IMR-90 (cell line): ENCODE measurements at regions not wholly inside any gene's neighbourhood (a gene's known extent, or its start where the extent isn't known, plus 50 kb on each side); places are given as distances from the start of the nearest gene placed in this dataset.

Source experiments
- ATAC-seq: fragments of 200-7000 bp; cut with Tn5 transposase; 2 replicates; pipeline ENCODE4 v1.9.1; 2020; ENCODE audit warnings: low read depth, mild to moderate bottlenecking, moderate library complexity
- BruUV-seq: library from RNA; stranded (reverse); fragments of 400-500 nt; replicated peaks from 2 replicates; lab custom pipeline; 2021; lab: Mats Ljungman, UMichigan
- CTCF ChIA-PET: fragments of 300-600 bp; formaldehyde crosslinking; extraction: SDS; loops from one replicate; lab custom pipeline; 2021; ENCODE audit warnings: antibody characterized with exemption; lab: Yijun Ruan, JAX
- POLR2A ChIA-PET: fragments of 300-600 bp; sonication (Branson Sonifier 250); formaldehyde crosslinking; loops from one replicate; lab custom pipeline; 2022; ENCODE audit warnings: antibody characterized with exemption; ENCODE audit not compliant: unreplicated experiment; lab: Charles Lee
- DNase-seq: peaks from one replicate; pipeline ENCODE4 v3.0.0; 2013
- H2AFZ ChIP-seq: replicated peaks from 2 replicates; pipeline ENCODE3; 2013; ENCODE audit warnings: low read length, mild to moderate bottlenecking; ENCODE audit not compliant: poor library complexity
- H2AK5ac ChIP-seq: 2 replicates; pipeline ENCODE4 v1.6.1; 2013; ENCODE audit warnings: low read depth, low read length, inconsistent platforms
- H2AK9ac ChIP-seq: replicated peaks from 2 replicates; pipeline ENCODE3; 2013; ENCODE audit warnings: mild to moderate bottlenecking, low read depth, low read length, moderate library complexity; ENCODE audit not compliant: poor library complexity
- H2BK120ac ChIP-seq: 2 replicates; pipeline ENCODE4 v1.6.1; 2013; ENCODE audit warnings: low read depth, low read length, inconsistent platforms
- H2BK15ac ChIP-seq: 3 replicates; pipeline ENCODE4 v1.6.1; 2013; ENCODE audit warnings: low read depth, low read length, inconsistent platforms
- H2BK20ac ChIP-seq: 2 replicates; pipeline ENCODE4 v1.6.1; 2013; ENCODE audit warnings: low read depth, mild to moderate bottlenecking, inconsistent platforms, low read length, moderate library complexity
- H2BK5ac ChIP-seq: 2 replicates; pipeline ENCODE4 v1.6.1; 2013; ENCODE audit warnings: mild to moderate bottlenecking, low read depth, low read length, inconsistent platforms; ENCODE audit not compliant: poor library complexity, severe bottlenecking
- H3K14ac ChIP-seq: replicated peaks from 2 replicates; pipeline ENCODE4 v1.6.1; 2013; ENCODE audit warnings: low read depth, low read length, inconsistent platforms
- H3K18ac ChIP-seq: 2 replicates; pipeline ENCODE4 v1.6.1; 2013; ENCODE audit warnings: low read depth, low read length, control low read depth
- H3K23ac ChIP-seq: 2 replicates; pipeline ENCODE4 v1.6.1; 2013; ENCODE audit warnings: low read depth, low read length, inconsistent platforms
- H3K27ac ChIP-seq: 2 replicates; pipeline ENCODE4 v1.5.1; 2013; ENCODE audit warnings: mild to moderate bottlenecking, control low read depth, low read length; ENCODE audit not compliant: insufficient read depth
- H3K27me3 ChIP-seq: 2 replicates; pipeline ENCODE4 v1.6.1; 2013; ENCODE audit warnings: low read length; ENCODE audit not compliant: control insufficient read depth, insufficient read depth
- H3K36me3 ChIP-seq: 2 replicates; pipeline ENCODE4 v1.6.1; 2013; ENCODE audit warnings: low read length, mixed read lengths; ENCODE audit not compliant: control insufficient read depth, insufficient read depth
- H3K4ac ChIP-seq: 2 replicates; pipeline ENCODE4 v1.6.1; 2013; ENCODE audit warnings: low read depth, low read length, inconsistent platforms
- H3K4me1 ChIP-seq: 2 replicates; pipeline ENCODE4 v1.6.1; 2013; ENCODE audit warnings: low read length, mixed read lengths; ENCODE audit not compliant: control insufficient read depth, insufficient read depth
- H3K4me2 ChIP-seq: 2 replicates; pipeline ENCODE4 v1.6.1; 2013; ENCODE audit warnings: low read depth, mild to moderate bottlenecking, control low read depth, low read length, moderate library complexity
- H3K4me3 ChIP-seq: 2 replicates; pipeline ENCODE4 v1.5.1; 2013; ENCODE audit warnings: low read depth, mild to moderate bottlenecking, control low read depth, low read length, moderate library complexity; ENCODE audit not compliant: insufficient read depth
- H3K56ac ChIP-seq: 2 replicates; pipeline ENCODE4 v1.6.1; 2013; ENCODE audit warnings: low read length, inconsistent platforms; ENCODE audit not compliant: insufficient read depth; ENCODE audit errors: extremely low read depth
- H3K79me1 ChIP-seq, 2 experiments: 2 replicates each; pipeline ENCODE4 v1.6.1; 2013; ENCODE audit warnings: low read length in 2 of 2, inconsistent platforms in 1 of 2, low read depth in 1 of 2
- H3K9ac ChIP-seq: 2 replicates; pipeline ENCODE4 v1.6.1; 2013; ENCODE audit warnings: low read depth, low read length, control low read depth
- H3K9me1 ChIP-seq: 2 replicates; pipeline ENCODE4 v1.6.1; 2013; ENCODE audit warnings: low read length, inconsistent platforms; ENCODE audit not compliant: insufficient read depth
- H3K9me3 ChIP-seq: 2 replicates; pipeline ENCODE4 v1.6.1; 2013; ENCODE audit warnings: low read length; ENCODE audit not compliant: control insufficient read depth, insufficient read depth
- H4K20me1 ChIP-seq: 2 replicates; pipeline ENCODE4 v1.6.1; 2013; ENCODE audit warnings: low read length, inconsistent platforms; ENCODE audit not compliant: insufficient read depth
- H4K5ac ChIP-seq: 2 replicates; pipeline ENCODE4 v1.6.1; 2013; ENCODE audit warnings: mild to moderate bottlenecking, low read depth, low read length, control low read depth
- H4K8ac ChIP-seq, 2 experiments: 2 replicates each; pipeline ENCODE4 v1.6.1; 2013; ENCODE audit warnings: low read depth in 2 of 2, low read length in 2 of 2, control low read depth in 1 of 2, inconsistent platforms in 1 of 2
- H4K91ac ChIP-seq: 2 replicates; pipeline ENCODE4 v1.6.1; 2013; ENCODE audit warnings: low read depth, low read length, inconsistent platforms; ENCODE audit not compliant: insufficient read depth
- CEBPB ChIP-seq: IDR thresholded peaks from 2 replicates; pipeline ENCODE4 v1.6.1; 2012; ENCODE audit warnings: low read depth, low read length, improper control_type of control experiment
- CHD1 ChIP-seq: IDR thresholded peaks from 2 replicates; pipeline ENCODE4 v1.6.1; 2012; ENCODE audit warnings: low read depth, low read length, improper control_type of control experiment
- MAFK ChIP-seq: IDR thresholded peaks from 2 replicates; pipeline ENCODE4 v1.6.1; 2012; ENCODE audit warnings: low read depth, low read length, improper control_type of control experiment
- MXI1 ChIP-seq: IDR thresholded peaks from 2 replicates; pipeline ENCODE4 v1.6.1; 2012; ENCODE audit warnings: low read depth, mild to moderate bottlenecking, low read length, moderate library complexity, borderline replicate concordance
- NFE2L2 ChIP-seq: fragments of 150-350 bp; IDR thresholded peaks from 2 replicates; pipeline ENCODE4 v1.6.1; 2016; ENCODE audit warnings: low read depth, mild to moderate bottlenecking, low read length
- POLR2A ChIP-seq: IDR thresholded peaks from 2 replicates; pipeline ENCODE4 v1.6.1; 2012; ENCODE audit warnings: mild to moderate bottlenecking, low read depth, low read length
- RCOR1 ChIP-seq: IDR thresholded peaks from 2 replicates; pipeline ENCODE4 v1.6.1; 2012; ENCODE audit warnings: mild to moderate bottlenecking, low read length, improper control_type of control experiment; ENCODE audit not compliant: insufficient replicate concordance
- RFX5 ChIP-seq: IDR thresholded peaks from 2 replicates; pipeline ENCODE4 v1.8.0; 2012; ENCODE audit warnings: low read depth, mild to moderate bottlenecking, low read length, moderate library complexity
- WGBS, 2 experiments: methylation state at CpG; one replicate each; pipeline versions ENCODE4 v1.1.5 to v1.1.7; 2013; ENCODE audit warnings: missing lambda C conversion rate in 2 of 2; ENCODE audit not compliant: insufficient read length in 1 of 2; ENCODE audit errors: extremely low coverage in 2 of 2; 5-methylcytosine and 5-hydroxymethylcytosine counted together
- dilution Hi-C: fragments of 300-500 bp; cut with HindIII; formaldehyde crosslinking; loops from one replicate; pipeline ENCODE4 v1.14.3; 2018; ENCODE audit warnings: low sequenced_read_pairs; ENCODE audit not compliant: unreplicated experiment
- in situ Hi-C: fragments of 300-500 bp; cut with MboI; formaldehyde crosslinking; loops from 3 replicates; pipeline ENCODE4 v1.14.3; 2019; ENCODE audit warnings: low sequenced_read_pairs, inconsistent platforms, mixed read lengths
- intact Hi-C: fragments of 100-400 bp; cut with micrococcal nuclease; formaldehyde crosslinking; loops from 2 replicates; pipeline ENCODE4 v1.10.0; 2022
- TF ChIP-seq, protein P1 (sequence below): fragments of 150-350 bp; IDR thresholded peaks from 2 replicates; pipeline ENCODE4 v1.6.1; 2017; ENCODE audit warnings: mild to moderate bottlenecking, antibody characterized with exemption, low read length, low read depth
- TF ChIP-seq, protein P2 (sequence below): conservative IDR thresholded peaks from 2 replicates; pipeline ENCODE4 v1.5.1; 2012; ENCODE audit warnings: mild to moderate bottlenecking, low read depth, low read length, improper control_type of control experiment

DNA sequence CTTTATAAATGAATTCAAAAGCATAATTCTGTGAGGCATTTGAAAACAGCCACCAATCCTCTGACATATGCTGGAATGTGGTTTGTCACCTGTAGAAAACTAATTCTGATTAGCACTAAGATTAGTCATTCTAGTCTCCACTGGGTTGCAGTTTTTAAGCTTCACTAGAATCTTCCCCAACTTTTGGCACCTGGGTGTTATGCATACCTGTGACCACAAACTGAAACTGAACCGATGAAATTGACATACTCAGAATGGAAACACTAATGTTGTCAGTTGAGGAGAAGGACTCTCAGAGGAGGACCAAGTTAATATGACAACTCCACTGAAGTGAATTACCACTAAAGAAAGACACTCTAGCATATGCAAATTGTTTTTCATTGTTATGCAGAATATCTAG lies 285.8 kb upstream of the NEGR1 start:
- no peak overlapping the region for H3K23ac ChIP-seq
- intact Hi-C loops (no loop called here), in situ Hi-C loops (no loop called here), dilution Hi-C loops (no loop called here)
- no peaks in the 10 kb centered on the region for H3K9me3 ChIP-seq
- no peak overlapping the region for H4K91ac ChIP-seq
- no peak overlapping the region for H3K9ac ChIP-seq
- no peak overlapping the region for H3K56ac ChIP-seq
- H2BK20ac ChIP-seq: no peak overlapping the region
- POLR2A ChIA-PET: no interaction called here
- no peaks in the 10 kb centered on the region for H3K79me1 ChIP-seq
- H2AK5ac ChIP-seq: no peak overlapping the region
- no peak overlapping the region for H2BK120ac ChIP-seq
- no peak overlapping the region for H4K5ac ChIP-seq
- H2AK9ac ChIP-seq: no peak overlapping the region
- no peaks in the 10 kb centered on the region for H3K9me1 ChIP-seq
- H3K36me3 ChIP-seq: no peaks in the 10 kb centered on the region
- no peak overlapping the region for H4K8ac ChIP-seq
- ATAC-seq (no peak), DNase-seq (no peak)
- no peak overlapping the region for H3K27ac ChIP-seq
- no peaks in the 10 kb centered on the region for H4K20me1 ChIP-seq
- BruUV-seq: no TSS peak
- no peak overlapping the region for H2BK5ac ChIP-seq
- H2BK15ac ChIP-seq: no peak overlapping the region
- H2AFZ ChIP-seq: no peak overlapping the region
- no peaks in the 10 kb centered on the region for H3K27me3 ChIP-seq
- no peak overlapping the region for H3K4me2 ChIP-seq
- TF ChIP-seq MAFK (no peak), CHD1 (no peak), RFX5 (no peak), RCOR1 (no peak), CEBPB (no peak), POLR2A (no peak), NFE2L2 (no peak), MXI1 (no peak)
- TF ChIP-seq, protein P1, sequence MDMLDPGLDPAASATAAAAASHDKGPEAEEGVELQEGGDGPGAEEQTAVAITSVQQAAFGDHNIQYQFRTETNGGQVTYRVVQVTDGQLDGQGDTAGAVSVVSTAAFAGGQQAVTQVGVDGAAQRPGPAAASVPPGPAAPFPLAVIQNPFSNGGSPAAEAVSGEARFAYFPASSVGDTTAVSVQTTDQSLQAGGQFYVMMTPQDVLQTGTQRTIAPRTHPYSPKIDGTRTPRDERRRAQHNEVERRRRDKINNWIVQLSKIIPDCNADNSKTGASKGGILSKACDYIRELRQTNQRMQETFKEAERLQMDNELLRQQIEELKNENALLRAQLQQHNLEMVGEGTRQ: no peak
- TF ChIP-seq, protein P2, sequence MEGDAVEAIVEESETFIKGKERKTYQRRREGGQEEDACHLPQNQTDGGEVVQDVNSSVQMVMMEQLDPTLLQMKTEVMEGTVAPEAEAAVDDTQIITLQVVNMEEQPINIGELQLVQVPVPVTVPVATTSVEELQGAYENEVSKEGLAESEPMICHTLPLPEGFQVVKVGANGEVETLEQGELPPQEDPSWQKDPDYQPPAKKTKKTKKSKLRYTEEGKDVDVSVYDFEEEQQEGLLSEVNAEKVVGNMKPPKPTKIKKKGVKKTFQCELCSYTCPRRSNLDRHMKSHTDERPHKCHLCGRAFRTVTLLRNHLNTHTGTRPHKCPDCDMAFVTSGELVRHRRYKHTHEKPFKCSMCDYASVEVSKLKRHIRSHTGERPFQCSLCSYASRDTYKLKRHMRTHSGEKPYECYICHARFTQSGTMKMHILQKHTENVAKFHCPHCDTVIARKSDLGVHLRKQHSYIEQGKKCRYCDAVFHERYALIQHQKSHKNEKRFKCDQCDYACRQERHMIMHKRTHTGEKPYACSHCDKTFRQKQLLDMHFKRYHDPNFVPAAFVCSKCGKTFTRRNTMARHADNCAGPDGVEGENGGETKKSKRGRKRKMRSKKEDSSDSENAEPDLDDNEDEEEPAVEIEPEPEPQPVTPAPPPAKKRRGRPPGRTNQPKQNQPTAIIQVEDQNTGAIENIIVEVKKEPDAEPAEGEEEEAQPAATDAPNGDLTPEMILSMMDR: no peak
- H3K18ac ChIP-seq: no peak overlapping the region
- CTCF ChIA-PET: interaction anchor here (2.7 kb wide), 1 partner anchor 10 kb away, joined by 10 read pairs; no protein-coding TSS in a partner anchor
- WGBS, 2 experiments: no CpG with 5 or more reads among the region's 1 CpG
- H3K4me3 ChIP-seq: no peak overlapping the region
- H3K14ac ChIP-seq: no peak overlapping the region
- H3K4ac ChIP-seq: no peak overlapping the region
- H3K4me1 ChIP-seq: no peaks in the 10 kb centered on the region
